GM18909 (cell line): ENCODE measurements at regions not wholly inside any gene's neighbourhood (a gene's known extent, or its start where the extent isn't known, plus 50 kb on each side); places are given as distances from the start of the nearest gene placed in this dataset.

Experiments
- ATAC-seq: cut with Tn5 transposase; IDR thresholded peaks from one replicate; pipeline ENCODE4 v1.9.1; 2021; ENCODE audit warnings: mild to moderate bottlenecking; ENCODE audit not compliant: unreplicated experiment, poor library complexity

DNA sequence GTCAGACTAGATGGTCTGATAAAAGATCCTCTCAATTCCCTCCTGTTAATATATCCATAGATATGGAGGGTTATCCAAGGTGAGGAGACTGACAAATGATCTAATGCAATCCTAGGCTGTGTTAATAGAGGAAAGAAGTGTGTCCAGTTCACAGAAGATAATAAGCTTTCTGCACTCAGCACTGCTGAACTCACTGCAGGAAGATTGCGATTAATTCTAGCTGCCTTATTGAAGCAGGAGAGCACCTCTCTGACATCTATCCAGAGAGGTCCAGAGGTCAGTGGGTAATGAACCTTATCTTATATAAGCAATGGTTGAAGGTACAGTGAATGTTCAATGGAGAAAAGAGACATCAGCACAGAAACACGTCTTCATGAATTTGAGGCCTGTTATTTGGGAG lies 75.9 kb upstream of the SLC10A2 start:
- no peak for ATAC-seq

GRCh38 chr13:103140001-103140671 lies 73.9 kb upstream of the SLC10A2 start:
- peak; percentile 96 for ATAC-seq

DNA sequence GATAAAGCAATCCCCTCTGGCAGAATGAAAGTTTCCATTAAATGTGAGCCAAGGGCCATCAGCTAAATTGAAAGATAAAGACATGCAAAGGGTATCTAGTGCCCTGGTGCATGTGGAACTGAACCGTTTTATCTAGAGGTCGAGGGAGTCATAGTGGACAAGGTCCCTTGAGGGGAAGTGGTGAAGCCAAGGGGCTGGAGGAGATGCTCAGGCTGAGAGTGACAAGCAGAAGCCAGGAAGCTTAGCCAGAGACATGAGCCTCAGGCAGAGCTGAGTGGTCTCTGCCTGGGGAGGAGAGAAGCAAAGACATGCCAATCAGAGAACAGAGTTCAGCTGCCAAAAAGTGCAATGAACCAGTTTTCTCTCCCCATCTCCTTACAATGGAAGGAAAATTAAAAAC lies 68.1 kb upstream of the SLC10A2 start:
- ATAC-seq = peak; percentile 55

GRCh38 chr13:103133556-103133955 lies 67.3 kb upstream of the SLC10A2 start:
- no peak for ATAC-seq

DNA sequence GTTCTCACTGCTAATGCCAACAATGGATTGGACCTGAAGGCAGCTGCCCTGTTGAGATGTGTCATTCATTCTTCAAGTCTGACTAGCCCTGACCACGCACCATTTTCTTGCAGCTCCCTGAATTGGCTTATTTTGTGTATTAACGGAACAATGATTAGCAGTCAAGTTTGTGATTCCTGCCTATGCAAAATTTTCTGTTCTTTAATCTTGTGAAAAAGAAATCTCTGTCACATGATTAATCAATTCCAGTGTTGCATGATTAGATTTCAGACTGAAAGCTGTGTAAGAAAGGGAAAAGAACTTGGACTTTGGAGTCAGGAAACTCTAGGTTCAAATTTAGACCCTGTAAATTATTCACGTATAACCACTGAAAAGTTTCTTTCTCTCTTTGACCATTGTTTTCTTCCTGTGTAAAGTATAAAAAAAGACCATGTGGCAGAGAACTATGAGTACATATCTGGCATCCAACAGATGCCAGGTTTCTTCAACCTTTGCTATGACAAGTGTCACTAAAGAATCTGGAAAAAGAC lies 64.5 kb upstream of the SLC10A2 start:
- peak; percentile 88 for ATAC-seq

DNA sequence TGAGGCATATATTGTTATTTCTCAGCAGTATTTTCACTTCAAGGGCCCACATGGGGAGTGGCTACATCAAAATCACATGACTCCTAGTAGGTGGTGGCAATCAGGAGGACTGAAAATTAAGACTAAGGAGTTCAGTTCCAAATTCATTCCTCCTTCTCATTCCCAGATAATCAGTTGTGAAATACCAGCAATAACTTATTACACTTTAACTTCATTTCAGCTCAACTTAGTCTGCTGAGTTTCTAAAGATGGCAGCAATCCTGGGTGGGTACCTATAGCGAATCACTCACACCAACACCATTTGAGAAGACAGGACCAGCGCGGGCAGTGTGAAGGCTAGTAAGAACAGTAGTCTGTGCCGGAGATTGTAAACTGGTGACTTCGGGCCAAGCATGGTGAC lies 63.9 kb upstream of the SLC10A2 start:
- peak; percentile 12 for ATAC-seq
